Stimulated activated CD4-positive, alpha-beta T cell treated with anti-CD3 and anti-CD28 coated beads, Interleukin-1b, Interleukin-23, amount 100 ng/mL, for 48 hours (primary cell): ENCODE measurements at regions not wholly inside any gene's neighbourhood (a gene's known extent, or its start where the extent isn't known, plus 50 kb on each side); places are given as distances from the start of the nearest gene placed in this dataset.

Experiments used
- DNase-seq: peaks from one replicate; pipeline ENCODE4 v3.0.0-alpha.2; 2020

DNA sequence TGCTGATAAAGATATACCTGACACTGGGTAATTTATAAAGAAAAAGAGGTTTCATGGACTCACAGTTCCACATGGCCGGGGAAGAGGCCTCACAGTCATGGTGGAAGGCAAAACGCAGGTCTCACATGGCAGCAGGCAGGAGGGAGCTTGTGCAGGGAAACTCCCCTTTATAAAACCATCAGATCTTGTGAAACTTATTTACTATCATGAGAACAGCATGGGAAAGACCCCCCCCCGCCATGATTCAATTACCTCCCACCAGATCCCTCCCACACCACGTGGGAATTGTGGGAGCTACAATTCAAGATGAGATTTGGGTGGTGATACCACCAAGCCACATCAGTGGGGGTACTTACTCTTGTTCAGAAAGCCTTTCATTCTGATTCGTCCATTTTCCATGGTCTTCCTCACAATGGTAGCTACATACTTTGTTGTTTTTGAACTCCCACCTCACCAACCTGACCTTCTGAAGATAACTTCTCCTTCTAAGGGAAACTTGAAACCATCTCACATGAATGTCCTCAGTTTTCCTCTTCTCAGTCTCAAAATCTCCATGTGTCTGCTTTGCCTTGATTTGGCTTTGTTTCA is 275.6 kb upstream of the PROK2 start:
- peak; percentile 36 for DNase-seq

DNA sequence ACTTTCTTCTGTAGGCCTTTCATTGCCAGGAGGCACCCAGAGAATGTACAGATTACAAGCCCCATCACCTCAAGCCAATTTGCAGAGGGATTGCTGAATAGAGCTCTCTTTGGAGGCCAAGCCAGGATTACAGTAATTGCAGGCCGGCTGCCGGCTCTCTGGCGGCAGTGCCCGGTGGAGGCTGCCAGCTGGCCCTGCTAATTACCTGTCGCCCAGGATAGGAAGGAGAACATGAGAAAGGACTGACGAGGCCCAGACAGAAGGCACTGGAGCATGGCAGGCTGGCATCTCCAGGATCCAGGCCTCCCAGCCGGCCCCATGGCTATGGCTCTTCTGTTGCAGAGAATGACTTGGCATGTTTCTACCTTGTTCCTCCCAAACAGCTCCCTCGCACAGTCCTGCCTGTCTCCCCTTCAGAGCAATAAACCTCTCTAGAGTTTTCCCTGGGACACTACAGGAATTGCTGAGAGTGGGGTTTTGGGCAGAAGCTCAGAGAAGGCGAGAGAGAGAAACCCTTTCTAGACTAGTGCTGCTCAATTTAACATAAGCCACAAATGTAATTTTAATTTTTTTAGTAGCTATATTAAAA is 273.6 kb upstream of the PROK2 start:
- DNase-seq = no peak

DNA sequence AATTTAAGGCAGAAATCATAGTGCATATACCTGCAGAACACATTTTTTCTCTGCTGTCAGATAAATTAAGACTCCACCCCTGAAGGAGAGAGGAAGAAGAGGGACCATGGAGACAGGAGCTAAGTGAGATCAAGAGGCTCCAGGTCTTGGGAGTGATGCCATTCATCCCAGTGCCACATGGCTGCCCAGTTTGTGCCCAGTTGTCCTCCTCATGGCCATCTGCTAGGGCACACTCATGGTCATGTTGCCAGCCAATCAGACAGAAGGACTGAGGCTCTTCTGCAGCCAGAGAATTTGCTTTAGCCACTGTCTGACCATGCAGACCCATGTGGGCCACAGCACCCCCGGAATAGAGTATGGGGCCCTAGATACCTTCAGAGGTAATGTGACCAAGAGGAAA is 270.5 kb upstream of the PROK2 start:
- no peak for DNase-seq

DNA sequence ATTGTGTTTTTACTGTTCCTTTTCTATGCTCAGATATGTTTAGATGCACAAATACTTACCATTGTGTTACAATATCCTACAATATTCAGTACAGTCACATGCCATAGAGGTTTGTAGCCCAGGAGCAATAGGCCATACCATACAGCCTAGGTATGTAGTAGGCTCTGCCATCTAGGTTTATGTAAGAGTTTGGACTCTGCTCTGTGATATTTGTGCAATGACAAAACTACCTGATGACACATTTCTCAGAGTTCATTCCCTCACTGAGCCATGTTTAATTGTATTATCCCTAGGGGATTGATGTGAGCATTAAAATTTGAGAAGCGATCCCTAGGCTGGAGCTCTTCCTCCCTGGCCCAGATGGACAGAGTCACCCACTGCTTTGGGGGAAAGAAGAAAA is 270.0 kb upstream of the PROK2 start:
- no peak for DNase-seq

DNA sequence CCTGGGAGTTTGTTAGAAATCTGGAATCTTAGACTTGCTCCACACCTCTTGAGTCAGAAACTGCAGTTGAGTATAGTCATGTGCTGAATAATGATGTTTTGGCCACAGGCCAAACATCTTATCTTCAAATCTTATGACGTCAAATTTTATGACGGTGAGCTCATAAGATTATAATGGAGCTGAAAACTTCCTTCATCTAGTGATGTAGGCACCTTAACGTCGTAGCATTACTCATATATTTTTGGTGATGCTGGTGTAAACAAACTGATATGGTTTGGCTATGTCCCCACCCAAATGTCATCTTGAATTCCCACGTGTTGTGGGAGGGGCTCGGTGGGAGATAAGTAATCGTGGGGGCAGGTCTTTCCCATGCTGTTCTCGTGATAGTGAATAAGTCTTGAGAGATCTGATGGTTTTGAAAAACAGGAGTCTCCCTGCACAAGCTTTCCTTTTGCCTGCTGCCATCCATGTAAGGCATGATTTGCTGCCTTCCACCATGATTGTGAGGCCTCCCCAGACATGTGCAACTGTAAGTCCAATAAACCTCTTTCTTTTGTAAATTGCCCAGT is 268.0 kb upstream of the PROK2 start:
- DNase-seq = no peak

DNA sequence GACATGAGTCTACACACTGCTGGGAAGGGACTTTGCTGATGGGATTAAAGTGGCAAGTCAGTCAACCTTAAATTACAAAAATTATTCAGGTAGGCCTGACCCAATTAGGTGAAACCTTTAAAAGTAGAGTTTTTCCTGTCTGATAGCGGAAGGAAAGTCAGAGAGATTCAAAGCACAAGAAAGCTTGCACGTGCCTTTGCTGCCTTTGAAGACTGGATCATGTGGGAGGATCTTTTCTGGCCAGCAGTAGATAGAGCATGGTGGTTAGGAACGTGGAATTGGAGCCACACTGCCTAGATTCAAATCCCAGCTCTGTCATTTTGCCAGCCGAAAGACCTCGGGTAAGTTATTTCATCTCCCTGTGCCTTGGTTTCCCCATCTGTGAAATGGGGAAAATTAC is 265.8 kb upstream of the PROK2 start:
- DNase-seq = no peak

DNA sequence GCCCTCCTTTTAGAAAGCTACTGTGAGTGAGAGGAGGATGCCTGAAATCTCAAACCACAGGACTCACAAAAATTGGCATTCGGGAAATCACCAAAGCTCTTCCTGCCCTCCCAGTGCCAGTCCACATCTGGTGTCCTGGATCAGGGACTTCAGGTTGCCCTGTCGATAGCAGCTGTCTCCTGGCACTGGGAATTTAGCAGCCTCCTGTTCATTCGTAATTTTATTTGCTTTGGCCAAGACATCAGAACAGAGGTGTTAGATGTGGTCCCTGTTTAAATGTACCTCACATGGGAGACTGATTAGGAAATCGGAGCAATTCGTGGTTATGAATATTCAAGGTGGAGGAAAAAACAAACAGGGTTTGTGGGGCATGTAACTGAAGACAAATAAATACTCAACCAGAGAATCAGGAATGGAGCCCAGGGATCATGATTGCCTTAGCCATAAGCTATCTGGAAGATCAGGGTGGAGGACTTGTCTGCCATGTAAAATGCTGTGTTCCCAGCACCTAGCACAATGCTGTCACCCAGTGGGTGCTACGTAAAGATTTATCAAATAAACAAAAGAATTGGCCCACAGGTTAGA is 265.2 kb upstream of the PROK2 start:
- DNase-seq = no peak

DNA sequence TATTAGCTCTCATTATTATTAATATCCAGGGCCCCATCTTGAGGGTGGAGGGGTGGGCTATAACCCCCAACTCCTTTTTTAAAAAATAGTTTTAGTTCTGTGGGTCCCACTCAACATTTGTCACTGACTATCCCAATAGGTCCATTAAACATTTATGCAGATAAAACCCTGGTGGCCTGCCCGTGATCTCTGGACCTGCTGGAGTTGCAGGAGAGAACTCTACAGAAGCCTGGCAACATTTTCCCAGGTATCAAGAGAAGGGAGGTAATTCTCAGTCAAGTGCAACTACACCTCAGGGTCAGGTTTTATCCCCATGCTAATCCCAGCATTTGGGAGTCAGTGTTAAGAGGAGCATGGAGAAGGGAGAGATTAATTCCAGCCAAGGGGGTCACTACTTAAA is 264.4 kb upstream of the PROK2 start:
- DNase-seq = no peak

DNA sequence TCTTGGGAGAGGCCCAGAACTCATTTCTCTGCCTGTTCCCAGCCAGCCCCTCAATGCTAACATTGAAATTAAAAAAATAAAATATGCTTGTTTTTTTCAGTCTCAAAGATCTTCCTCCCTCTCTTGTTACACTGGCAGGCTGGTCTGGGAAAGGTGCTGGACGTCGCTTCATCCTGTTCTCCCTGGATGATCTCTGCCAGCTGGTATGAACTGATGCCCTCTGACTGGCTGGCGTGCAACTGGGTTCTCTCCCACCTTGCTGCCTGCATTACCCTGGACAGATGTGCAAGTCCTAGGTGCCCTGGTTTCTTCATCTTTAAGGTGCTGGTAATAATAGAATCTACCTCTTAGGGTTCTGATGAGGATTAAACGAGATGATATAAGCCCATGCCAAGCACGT is 263.9 kb upstream of the PROK2 start:
- DNase-seq = no peak

DNA sequence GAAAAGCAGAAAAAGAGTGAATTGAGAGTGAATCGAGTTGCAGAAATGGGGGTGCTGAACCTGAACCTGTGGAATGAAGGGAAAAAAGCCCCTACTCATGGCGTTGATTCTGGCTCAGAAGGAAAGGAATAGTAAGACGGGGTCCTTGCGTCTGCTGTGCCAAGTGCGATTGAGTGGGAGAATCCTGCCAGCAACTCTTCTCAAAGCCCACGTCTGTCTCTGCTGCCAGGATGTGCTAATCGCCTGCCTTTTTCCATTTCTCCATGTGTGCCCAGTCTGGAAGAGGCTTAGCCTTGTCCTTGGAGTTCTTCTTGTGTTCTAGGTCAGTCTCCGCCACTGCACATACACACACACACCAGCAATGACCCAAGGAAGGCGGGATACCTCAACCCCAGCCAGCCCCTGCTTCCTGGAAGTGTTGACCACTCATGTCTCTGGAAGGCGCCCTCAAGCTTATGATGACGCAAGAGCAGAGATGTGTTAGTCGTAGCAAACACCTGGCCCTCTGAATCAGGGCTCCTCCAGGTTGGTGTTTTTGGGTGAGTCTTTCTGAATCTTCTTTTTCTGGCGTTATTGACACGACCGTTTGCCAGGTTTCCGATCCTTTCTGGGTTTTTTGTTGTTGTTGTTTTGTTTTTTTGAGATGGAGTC is 262.4 kb upstream of the PROK2 start:
- no peak for DNase-seq

DNA sequence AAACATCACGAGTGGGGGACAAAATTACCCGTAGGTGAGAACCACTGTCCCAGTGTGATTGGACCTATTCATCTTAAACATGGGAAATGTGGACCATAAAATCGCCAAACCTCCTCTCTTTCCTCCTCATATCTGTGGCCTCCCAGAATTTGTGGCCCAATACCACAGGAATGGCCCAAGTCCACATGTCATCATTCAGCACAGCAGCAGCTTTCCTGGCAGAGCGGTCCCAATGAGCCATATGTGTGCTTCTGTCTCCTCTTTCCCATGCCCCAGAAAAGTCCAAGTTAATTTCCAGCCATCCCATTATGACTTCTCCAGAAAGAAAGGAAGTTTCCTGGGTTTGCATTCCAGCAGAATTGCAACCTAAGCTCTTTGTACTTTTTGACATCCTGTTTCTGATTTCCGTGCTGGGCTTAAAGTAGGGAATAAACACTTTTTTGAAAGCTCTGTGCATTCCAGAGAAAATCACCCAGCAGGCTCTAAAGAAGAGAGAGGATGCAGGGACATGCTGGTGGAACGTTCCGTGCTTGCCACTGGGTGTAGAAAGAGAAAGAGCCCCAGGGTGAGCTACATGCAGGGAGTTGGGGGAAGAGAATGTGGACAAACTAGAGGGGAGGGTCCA is 259.4 kb upstream of the PROK2 start:
- no peak for DNase-seq

DNA sequence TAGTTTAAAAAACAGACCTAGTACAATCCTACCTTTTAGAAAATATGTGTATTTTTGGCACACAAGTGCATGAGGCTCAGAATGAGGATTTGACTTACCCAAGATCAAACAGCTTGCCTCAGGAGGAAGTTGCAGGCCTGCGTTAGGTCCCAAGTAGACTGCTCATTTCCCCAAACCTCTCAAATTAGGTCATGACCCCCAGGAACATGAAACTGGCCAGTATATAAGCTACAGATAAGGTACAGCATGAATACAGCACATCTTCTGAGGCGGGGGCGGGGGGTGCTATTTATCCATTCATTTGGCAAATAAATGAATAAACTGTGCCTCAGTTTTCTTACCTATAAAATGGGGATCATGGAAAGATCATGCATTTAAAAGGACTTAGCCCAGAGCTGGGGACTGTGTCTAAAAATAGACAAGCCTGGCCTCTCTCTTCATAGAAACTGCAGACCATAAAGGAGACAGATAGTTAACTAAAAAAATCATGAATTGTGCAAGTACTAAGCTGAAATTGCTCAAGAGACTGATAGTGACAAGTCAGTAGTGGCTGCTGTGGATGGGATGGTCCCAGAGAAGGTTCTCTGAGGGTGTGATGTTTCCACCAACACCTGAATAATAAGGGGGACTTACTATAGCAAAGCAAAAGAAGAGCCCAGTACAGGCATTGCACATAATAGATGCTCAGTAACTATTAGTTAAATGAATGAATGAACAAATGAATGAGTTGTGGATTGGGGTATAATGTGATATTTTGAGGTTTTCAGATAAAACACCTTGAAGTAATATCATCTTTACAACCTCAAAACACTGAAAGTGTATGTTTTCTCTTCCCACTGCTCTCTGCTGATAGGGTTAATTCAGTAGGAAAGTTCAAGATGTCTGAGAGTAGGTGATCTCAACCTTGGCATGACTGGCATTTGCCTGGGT is 258.5 kb upstream of the PROK2 start:
- no peak for DNase-seq

DNA sequence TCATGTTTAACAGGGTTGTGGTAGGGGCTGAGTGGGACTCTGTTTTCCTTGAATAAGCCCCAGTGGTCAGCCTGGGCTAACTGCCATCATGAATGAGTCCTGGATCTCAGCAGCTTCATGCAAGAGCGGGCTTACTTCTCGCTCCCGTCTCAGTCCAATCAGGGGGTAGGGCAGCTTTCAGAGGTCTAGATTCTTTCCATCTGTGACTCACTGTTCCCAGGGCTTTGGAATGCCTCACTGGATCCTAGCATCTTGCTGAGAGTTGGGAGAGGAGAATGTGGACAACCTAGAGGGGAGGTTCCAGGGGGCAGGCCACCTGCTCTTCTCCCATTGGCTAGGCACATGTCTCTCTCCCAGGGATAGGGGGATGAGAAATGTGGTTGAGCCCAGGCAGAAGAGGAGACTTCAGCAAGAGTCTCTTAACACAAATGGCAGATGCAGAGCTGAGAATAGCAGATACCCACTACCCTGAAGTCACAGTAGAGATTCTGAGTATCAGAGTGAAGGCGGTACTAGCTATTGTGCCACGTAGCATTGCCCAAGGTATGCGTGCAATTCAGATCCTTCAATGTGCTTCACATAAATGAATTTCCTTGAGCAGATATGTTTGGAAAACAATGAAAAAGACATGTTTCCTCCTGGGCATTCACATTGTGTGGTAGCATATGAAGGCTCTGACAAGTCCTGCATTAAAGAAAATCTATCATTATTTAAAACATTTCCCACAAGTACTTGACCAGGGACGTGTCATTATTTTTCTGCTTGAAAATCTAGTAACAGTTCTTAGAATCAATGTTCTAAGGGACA is 257.7 kb upstream of the PROK2 start:
- DNase-seq = no peak

DNA sequence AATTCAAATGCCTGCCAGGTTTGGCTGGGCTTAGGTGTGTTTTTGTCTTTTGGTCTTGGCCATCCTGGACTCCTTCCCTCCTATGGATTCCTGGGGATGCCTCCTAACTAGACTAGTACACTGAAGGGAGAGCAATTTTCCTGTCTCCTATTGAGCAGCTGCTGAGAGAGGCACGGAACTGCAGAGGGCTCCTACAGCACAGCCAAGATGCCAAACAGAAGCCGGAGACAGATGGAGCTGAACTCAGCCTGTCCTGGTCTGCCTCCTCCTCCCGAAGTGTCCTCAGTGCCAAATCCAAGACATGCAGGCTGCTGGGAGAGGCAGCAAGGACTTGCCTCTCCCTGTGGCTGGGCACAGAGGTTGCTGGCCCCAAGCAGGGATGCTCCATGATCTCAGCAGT is 256.6 kb upstream of the PROK2 start:
- no peak for DNase-seq

DNA sequence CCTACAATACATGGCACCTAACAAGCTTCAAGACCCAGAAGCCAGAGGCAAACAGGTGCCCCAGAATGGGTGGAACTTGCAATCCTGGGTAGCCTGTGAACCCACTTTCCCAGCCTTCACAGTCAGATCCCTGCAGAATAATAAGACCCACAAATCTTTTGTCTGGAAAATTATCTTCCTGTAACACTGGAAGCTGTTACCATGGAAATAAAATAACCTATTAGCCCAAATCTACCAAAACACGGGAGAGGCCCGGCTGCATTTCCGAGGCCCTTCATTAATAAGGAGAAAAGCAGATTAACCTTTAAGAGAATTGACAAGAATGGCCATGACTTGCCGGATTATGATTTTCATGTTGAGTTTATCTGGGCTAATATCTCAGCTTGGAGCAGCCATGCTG is 256.1 kb upstream of the PROK2 start:
- no peak for DNase-seq

DNA sequence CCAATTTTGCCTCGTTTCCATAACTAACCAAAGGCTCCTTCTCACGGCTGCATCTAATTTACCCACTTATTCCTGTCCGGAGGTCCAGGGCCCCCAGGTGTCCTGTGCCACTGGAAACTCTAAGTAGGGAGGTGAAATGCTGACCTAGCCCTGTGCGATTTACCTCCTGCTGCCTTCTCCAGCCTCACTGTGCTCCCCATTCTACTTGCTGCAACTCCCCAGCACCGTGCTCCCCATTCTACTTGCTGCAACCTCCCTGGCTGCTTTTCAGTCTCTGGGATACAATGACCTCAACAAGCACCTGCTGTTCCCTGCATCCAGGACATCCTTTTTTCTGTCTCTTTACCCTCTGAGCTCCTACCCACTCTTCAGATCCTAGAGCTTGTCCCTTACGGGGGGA is 254.7 kb upstream of the PROK2 start:
- DNase-seq = no peak

DNA sequence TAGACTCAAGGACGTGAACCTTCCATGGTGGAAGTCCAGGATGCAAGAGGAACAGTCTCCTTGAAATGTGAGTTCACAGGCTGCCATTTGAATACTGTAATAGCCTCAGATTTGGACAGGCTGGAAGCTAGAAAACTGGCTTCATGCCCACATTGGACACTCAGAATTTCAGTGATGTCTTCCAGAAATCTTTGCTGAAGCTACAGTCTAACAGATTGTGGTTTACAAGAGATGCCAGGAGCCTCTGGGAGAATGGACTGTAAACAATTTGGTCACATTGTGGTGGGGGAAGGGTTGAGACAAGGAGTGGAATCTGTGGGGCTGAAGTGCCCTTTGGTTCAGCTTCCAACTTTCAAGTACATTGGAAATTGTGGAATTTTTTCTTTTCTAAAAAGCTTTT is 252.0 kb upstream of the PROK2 start:
- DNase-seq = no peak

DNA sequence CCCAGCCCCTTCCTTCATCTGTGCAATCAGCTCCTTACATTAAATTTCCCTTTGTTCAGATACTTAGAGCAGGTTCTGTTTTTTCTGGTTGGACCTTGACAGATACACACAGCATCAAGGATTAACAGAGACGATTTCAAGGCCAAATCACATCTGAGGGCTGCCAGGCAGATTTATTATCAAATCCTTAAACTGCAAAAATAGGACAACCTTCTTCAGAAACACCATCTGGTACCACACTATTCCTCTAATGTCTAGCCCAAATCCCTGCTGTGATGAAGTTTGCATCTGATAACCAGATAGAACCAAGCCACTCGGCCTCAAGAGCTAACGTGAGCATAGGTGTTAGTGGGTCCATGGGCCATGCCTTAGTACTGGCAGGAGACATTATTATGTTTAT is 250.7 kb upstream of the PROK2 start:
- no peak for DNase-seq

DNA sequence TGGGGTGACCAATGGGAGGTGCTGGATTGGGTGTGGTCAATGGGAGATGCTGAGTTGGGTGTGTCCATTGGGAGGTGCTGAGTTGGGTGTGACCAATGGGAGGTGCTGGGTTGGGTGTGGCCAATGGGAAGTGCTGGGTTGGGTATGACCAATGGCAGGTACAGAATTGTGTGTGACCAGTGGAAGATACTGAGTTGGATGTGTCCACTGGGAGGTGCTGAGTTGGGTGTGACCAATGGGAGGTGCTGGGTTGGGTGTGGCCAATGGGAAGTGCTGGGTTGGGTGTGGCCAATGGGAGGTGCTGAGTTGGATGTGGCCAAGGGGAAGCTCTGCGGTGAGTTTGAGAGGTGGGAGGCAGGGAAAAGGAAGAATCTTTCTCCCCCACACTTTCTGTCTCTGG is 250.0 kb upstream of the PROK2 start:
- no peak for DNase-seq

DNA sequence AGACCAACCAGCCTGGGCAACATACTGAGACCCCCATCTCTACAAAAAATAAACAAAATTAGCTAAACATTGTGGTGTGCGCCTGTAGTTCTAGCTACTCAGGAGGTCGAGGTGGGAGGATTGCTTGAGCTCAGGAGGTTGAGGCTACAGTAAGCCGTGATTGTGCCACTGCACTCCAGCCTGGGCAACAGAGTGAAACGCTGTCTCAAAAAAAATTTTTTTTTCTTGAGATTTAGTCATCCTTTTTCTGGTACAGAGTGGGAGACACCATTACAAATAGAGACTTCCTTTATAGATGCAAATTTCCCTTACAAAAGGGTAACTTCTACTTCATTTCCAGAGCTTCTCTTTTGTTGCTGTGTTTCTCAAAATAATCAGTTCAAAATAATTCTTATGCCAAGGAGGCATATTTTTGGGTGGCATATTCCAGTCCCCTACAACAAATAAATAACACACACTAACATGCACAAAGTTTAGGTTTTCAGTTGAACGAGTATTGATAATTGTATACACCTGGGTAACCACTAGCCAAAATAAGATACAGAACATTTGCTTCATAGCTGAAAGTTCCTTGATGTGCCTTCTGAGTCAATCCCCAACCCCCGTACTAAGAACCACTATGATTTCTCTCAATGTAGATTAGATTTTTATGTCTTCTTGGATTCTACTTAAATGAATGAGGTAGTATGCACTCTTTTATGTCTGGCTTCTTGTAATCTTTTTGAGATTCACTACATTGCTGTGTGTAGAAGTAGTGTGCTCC is 248.9 kb upstream of the PROK2 start:
- no peak for DNase-seq
